Stimulated activated CD4-positive, alpha-beta T cell treated with anti-CD3 and anti-CD28 coated beads, Interleukin-2, amount 100 ng/mL, for 24 hours (primary cell): ENCODE measurements at regions not wholly inside any gene's neighbourhood (a gene's known extent, or its start where the extent isn't known, plus 50 kb on each side); places are given as distances from the start of the nearest gene placed in this dataset.
"Not testable (repeated sequence)": the region's sequence is repeated elsewhere in the genome, so short reads cannot be mapped to it uniquely, and the experiment has no call there.

ENCODE experiments used
- DNase-seq, 2 donors: peaks; one replicate each; pipeline ENCODE4 v3.0.0-alpha.2; 2020

GRCh38 chr1:157460381-157460780 lies 91.9 kb downstream of the FCRL5 start:
- no peak for DNase-seq

GRCh38 chr1:157457279-157457678 lies 95.0 kb downstream of the FCRL5 start:
- no peak for DNase-seq

GRCh38 chr1:157455318-157455717 lies 97.0 kb downstream of the FCRL5 start:
- DNase-seq, result no peak

GRCh38 chr1:157450106-157450505 lies 102.2 kb downstream of the FCRL5 start:
- no peak for DNase-seq

- DNase-seq, result no peak
Observed at GRCh38 chr1:157448636-157449035, 103.7 kb downstream of the FCRL5 start.

- DNase-seq, result not testable (repeated sequence)
Observed at GRCh38 chr1:157446356-157446755, 106.0 kb downstream of the FCRL5 start.

GRCh38 chr1:157445616-157446140 lies 106.6 kb downstream of the FCRL5 start:
- DNase-seq, result not testable (repeated sequence)

GRCh38 chr1:157442065-157442464 lies 110.2 kb downstream of the FCRL5 start:
- no peak for DNase-seq

GRCh38 chr1:157439302-157439954 lies 112.9 kb downstream of the FCRL5 start:
- no peak for DNase-seq

GRCh38 chr1:157438613-157439012 lies 113.7 kb downstream of the FCRL5 start:
- DNase-seq, result no peak

GRCh38 chr1:157438146-157438545 lies 114.2 kb downstream of the FCRL5 start:
- DNase-seq, result no peak

- no peak for DNase-seq
Observed at GRCh38 chr1:157437296-157437695, 115.0 kb downstream of the FCRL5 start.

- no peak for DNase-seq
Observed at GRCh38 chr1:157431751-157432150, 120.6 kb downstream of the FCRL5 start.

- no peak for DNase-seq
Observed at GRCh38 chr1:157429601-157430240, 122.6 kb downstream of the FCRL5 start.

- not testable (repeated sequence) for DNase-seq
Observed at GRCh38 chr1:157423764-157424163, 128.6 kb downstream of the FCRL5 start.

- DNase-seq, result no peak
Observed at GRCh38 chr1:157419845-157420542, 132.3 kb downstream of the FCRL5 start.

- no peak for DNase-seq
Observed at GRCh38 chr1:157418659-157419058, 133.7 kb downstream of the FCRL5 start.

- DNase-seq, result no peak
Observed at GRCh38 chr1:157418231-157418630, 134.1 kb downstream of the FCRL5 start.

- no peak for DNase-seq
Observed at GRCh38 chr1:157415661-157416060, 136.7 kb downstream of the FCRL5 start.

- no peak for DNase-seq
Observed at GRCh38 chr1:157412308-157412707, 140.0 kb downstream of the FCRL5 start.

- no peak for DNase-seq
Observed at GRCh38 chr1:157411769-157412168, 140.5 kb downstream of the FCRL5 start.

- no peak for DNase-seq
Observed at GRCh38 chr1:157411064-157411463, 141.3 kb downstream of the FCRL5 start.

- DNase-seq, result no peak
Observed at GRCh38 chr1:157410457-157410856, 141.9 kb downstream of the FCRL5 start.

GRCh38 chr1:157409927-157410326 lies 142.4 kb downstream of the FCRL5 start:
- DNase-seq, result no peak
